ENCODE measurements at regions not wholly inside any gene's neighbourhood (a gene's known extent, or its start where the extent isn't known, plus 50 kb on each side); places are given as distances from the start of the nearest gene placed in this dataset.

DNA sequence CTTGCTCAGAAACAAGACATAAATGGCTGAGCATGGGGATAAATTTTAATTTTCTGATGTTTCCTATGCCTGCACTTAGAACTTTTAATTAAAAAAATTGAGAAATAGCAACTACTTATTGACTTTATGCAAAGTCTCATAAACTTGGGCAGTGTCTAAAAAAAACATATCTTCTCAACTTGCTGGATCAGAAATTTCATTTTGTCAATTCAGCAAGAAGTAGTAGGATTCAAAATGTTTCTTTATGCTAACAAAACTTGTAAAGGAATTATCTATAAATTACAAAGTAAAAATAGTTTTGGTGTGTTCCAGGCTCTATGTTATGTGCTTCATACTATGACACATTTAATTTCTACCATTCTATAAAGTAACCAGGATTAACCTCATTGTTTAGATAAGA, 562.2 kb upstream of the IMPG1 start:
- TF ChIP-seq POLR2AphosphoS5 (IDR thresholded peaks at IDR 0.05), result no peak
- TF ChIP-seq, protein P1, sequence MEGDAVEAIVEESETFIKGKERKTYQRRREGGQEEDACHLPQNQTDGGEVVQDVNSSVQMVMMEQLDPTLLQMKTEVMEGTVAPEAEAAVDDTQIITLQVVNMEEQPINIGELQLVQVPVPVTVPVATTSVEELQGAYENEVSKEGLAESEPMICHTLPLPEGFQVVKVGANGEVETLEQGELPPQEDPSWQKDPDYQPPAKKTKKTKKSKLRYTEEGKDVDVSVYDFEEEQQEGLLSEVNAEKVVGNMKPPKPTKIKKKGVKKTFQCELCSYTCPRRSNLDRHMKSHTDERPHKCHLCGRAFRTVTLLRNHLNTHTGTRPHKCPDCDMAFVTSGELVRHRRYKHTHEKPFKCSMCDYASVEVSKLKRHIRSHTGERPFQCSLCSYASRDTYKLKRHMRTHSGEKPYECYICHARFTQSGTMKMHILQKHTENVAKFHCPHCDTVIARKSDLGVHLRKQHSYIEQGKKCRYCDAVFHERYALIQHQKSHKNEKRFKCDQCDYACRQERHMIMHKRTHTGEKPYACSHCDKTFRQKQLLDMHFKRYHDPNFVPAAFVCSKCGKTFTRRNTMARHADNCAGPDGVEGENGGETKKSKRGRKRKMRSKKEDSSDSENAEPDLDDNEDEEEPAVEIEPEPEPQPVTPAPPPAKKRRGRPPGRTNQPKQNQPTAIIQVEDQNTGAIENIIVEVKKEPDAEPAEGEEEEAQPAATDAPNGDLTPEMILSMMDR (IDR thresholded peaks at IDR 0.05), result no peak
- TF ChIP-seq EP300 (IDR thresholded peaks at IDR 0.05), result no peak
